H1 (cell line): ENCODE measurements at regions not wholly inside any gene's neighbourhood (a gene's known extent, or its start where the extent isn't known, plus 50 kb on each side); places are given as distances from the start of the nearest gene placed in this dataset.

Experiments used
- CTCF ChIA-PET: fragments of 300-600 bp; sonication (Branson Sonifier 250); formaldehyde crosslinking; loops from one replicate; lab custom pipeline; 2021; ENCODE audit not compliant: partially characterized antibody; lab: Charles Lee
- POLR2A ChIA-PET: fragments of 300-600 bp; sonication (Branson Sonifier 250); formaldehyde crosslinking; loops from one replicate; lab custom pipeline; 2021; ENCODE audit warnings: inconsistent platforms; ENCODE audit not compliant: partially characterized antibody; lab: Charles Lee
- DNase-seq, 2 experiments: peaks; one replicate each; pipeline versions ENCODE4 v3.0.0 to v3.0.0-alpha.2; 2010 to 2022; ENCODE audit warnings: low spot score in 2 of 2, low read depth in 1 of 2, mixed read lengths in 1 of 2
- FAIRE-seq: peaks from 2 replicates; lab custom pipeline; 2011; peaks lifted over from hg19 to GRCh38; lab: Jason Lieb, UNC
- H2AFZ ChIP-seq: 2 replicates; pipeline ENCODE4 v1.8.1; 2012; ENCODE audit warnings: low read length, inconsistent platforms
- H2AK5ac ChIP-seq: 2 replicates; pipeline ENCODE4 v1.6.1; 2013; ENCODE audit warnings: low read depth, low read length
- H2BK120ac ChIP-seq: replicated peaks from 2 replicates; pipeline ENCODE3; 2013; ENCODE audit warnings: low read depth, low read length, inconsistent platforms
- H2BK12ac ChIP-seq: 2 replicates; pipeline ENCODE4 v1.6.1; 2013; ENCODE audit warnings: low read depth, low read length
- H2BK15ac ChIP-seq: 2 replicates; pipeline ENCODE4 v1.6.1; 2013; ENCODE audit warnings: low read length
- H2BK20ac ChIP-seq: 2 replicates; pipeline ENCODE4 v1.6.1; 2013; ENCODE audit warnings: low read length
- H2BK5ac ChIP-seq: 2 replicates; pipeline ENCODE4 v1.6.1; 2013; ENCODE audit warnings: low read depth, low read length
- H3K14ac ChIP-seq: 2 replicates; pipeline ENCODE4 v1.6.1; 2013; ENCODE audit warnings: inconsistent platforms; ENCODE audit not compliant: insufficient read length
- H3K18ac ChIP-seq: 2 replicates; pipeline ENCODE4 v1.6.1; 2013; ENCODE audit warnings: low read length; ENCODE audit errors: extremely low read depth
- H3K23ac ChIP-seq: 2 replicates; pipeline ENCODE4 v1.6.1; 2013; ENCODE audit warnings: inconsistent platforms; ENCODE audit not compliant: insufficient read length
- H3K23me2 ChIP-seq: 2 replicates; pipeline ENCODE4 v1.6.1; 2013; ENCODE audit warnings: low read depth, low read length
- H3K27ac ChIP-seq: 2 replicates; pipeline ENCODE4 v1.6.1; 2011; ENCODE audit warnings: low read depth, low read length, inconsistent platforms
- H3K27me3 ChIP-seq, 4 experiments: replicated peaks in 1 of 4; 1 replicate in 1 of 4; 2 replicates in 3 of 4; pipeline versions ENCODE4 v1.6.1 to v1.8.1; 2011 to 2013; ENCODE audit warnings: low read length in 3 of 4, mild to moderate bottlenecking in 3 of 4, inconsistent platforms in 2 of 4, mixed read lengths in 2 of 4, moderate library complexity in 1 of 4; ENCODE audit not compliant: control insufficient read depth in 3 of 4, insufficient read depth in 3 of 4; ENCODE audit errors: extremely low read depth in 1 of 4
- H3K36me3 ChIP-seq, 4 experiments: 2 replicates each; pipeline versions ENCODE4 v1.6.1 to v1.8.1; 2011 to 2013; ENCODE audit warnings: mild to moderate bottlenecking in 4 of 4, low read length in 3 of 4, moderate library complexity in 2 of 4, control low read depth in 1 of 4, inconsistent platforms in 1 of 4; ENCODE audit not compliant: insufficient read depth in 4 of 4, control insufficient read depth in 2 of 4
- H3K4ac ChIP-seq: replicated peaks from 2 replicates; pipeline ENCODE3; 2013; ENCODE audit warnings: low read length, low read depth, mixed read lengths, inconsistent platforms; ENCODE audit not compliant: insufficient read length
- H3K4me1 ChIP-seq, 4 experiments: replicated peaks in 1 of 4; 1 replicate in 1 of 4; 2 replicates in 3 of 4; pipeline versions ENCODE4 v1.6.1 to v1.8.1; 2011 to 2013; ENCODE audit warnings: low read length in 3 of 4, inconsistent platforms in 2 of 4, mixed read lengths in 1 of 4; ENCODE audit not compliant: insufficient read depth in 4 of 4, control insufficient read depth in 3 of 4
- H3K4me2 ChIP-seq, 2 experiments: 2 replicates each; pipeline versions ENCODE4 v1.6.1 to v1.8.1; 2011 to 2013; ENCODE audit warnings: low read depth in 2 of 2, low read length in 2 of 2, control low read depth in 1 of 2, inconsistent platforms in 1 of 2, mild to moderate bottlenecking in 1 of 2; ENCODE audit not compliant: insufficient read depth in 1 of 2
- H3K4me3 ChIP-seq, 4 experiments: fragments of 200-600, 300-600 bp in 1 of 4; sonication (generic), shearing (Covaris generic), sonication (Bioruptor Twin) in 1 of 4; 2 replicates each; pipeline versions ENCODE4 v1.5.1 to v1.8.1; 2011 to 2016; ENCODE audit warnings: low read length in 4 of 4, low read depth in 3 of 4, control low read depth in 2 of 4, inconsistent platforms in 2 of 4, mild to moderate bottlenecking in 2 of 4, mixed read lengths in 1 of 4, moderate library complexity in 1 of 4; ENCODE audit not compliant: insufficient read depth in 2 of 4; ENCODE audit errors: extremely low read depth in 1 of 4
- H3K56ac ChIP-seq: replicated peaks from 2 replicates; pipeline ENCODE3; 2013; ENCODE audit warnings: low read depth, mild to moderate bottlenecking, mixed read lengths, low read length, inconsistent platforms; ENCODE audit not compliant: insufficient read length
- H3K79me1 ChIP-seq: 2 replicates; pipeline ENCODE4 v1.6.1; 2013; ENCODE audit warnings: low read depth, low read length, control low read depth
- H3K79me2 ChIP-seq, 2 experiments: 2 replicates each; pipeline versions ENCODE4 v1.6.1 to v1.8.1; 2012 to 2013; ENCODE audit warnings: low read length in 2 of 2, mild to moderate bottlenecking in 2 of 2, inconsistent platforms in 1 of 2; ENCODE audit not compliant: insufficient read depth in 2 of 2, control insufficient read depth in 1 of 2
- H3K9ac ChIP-seq, 4 experiments: replicated peaks in 1 of 4; 1 replicate in 1 of 4; 2 replicates in 3 of 4; pipeline versions ENCODE4 v1.6.1 to v1.8.1; 2011 to 2013; ENCODE audit warnings: low read depth in 3 of 4, low read length in 3 of 4, control low read depth in 2 of 4, mild to moderate bottlenecking in 2 of 4, moderate library complexity in 2 of 4, inconsistent platforms in 1 of 4; ENCODE audit errors: extremely low read depth in 1 of 4
- H3K9me3 ChIP-seq, 2 experiments: 2 replicates each; pipeline versions ENCODE4 v1.6.1 to v1.8.1; 2012 to 2013; ENCODE audit warnings: mild to moderate bottlenecking in 2 of 2, moderate library complexity in 2 of 2, control low read depth in 1 of 2, inconsistent platforms in 1 of 2, low read depth in 1 of 2, low read length in 1 of 2, mixed read lengths in 1 of 2; ENCODE audit not compliant: insufficient read depth in 2 of 2
- H4K20me1 ChIP-seq, 2 experiments: replicated peaks in 1 of 2; 2 replicates each; pipeline versions ENCODE3 to v1.8.1; 2011 to 2013; ENCODE audit warnings: inconsistent platforms in 2 of 2, low read length in 2 of 2, mild to moderate bottlenecking in 1 of 2; ENCODE audit not compliant: insufficient read depth in 2 of 2, control insufficient read depth in 1 of 2
- H4K5ac ChIP-seq: 2 replicates; pipeline ENCODE4 v1.6.1; 2013; ENCODE audit warnings: low read length, low read depth, mixed read lengths, inconsistent platforms; ENCODE audit not compliant: insufficient read length
- H4K8ac ChIP-seq: 2 replicates; pipeline ENCODE4 v1.8.0; 2013; ENCODE audit warnings: mild to moderate bottlenecking, moderate library complexity, low read length, inconsistent platforms; ENCODE audit not compliant: insufficient read depth; ENCODE audit errors: extremely low read depth
- H4K91ac ChIP-seq: replicated peaks from 2 replicates; pipeline ENCODE3; 2013; ENCODE audit warnings: low read length, mixed read lengths, inconsistent platforms; ENCODE audit not compliant: insufficient read length
- ASH2L ChIP-seq: fragments of 200-600, 300-600 bp; sonication (generic); IDR thresholded peaks from one replicate; pipeline ENCODE4 v1.7.1; 2017; ENCODE audit warnings: low read length
- CBX8 ChIP-seq: fragments of 300-800, 300-1000 bp; sonication (generic); IDR thresholded peaks from 2 replicates; pipeline ENCODE4 v1.7.1; 2016; ENCODE audit warnings: low read depth, low read length, borderline replicate concordance
- CHD1 ChIP-seq: IDR thresholded peaks from 2 replicates; pipeline ENCODE4 v1.6.1; 2012; ENCODE audit warnings: low read depth, low read length, improper control_type of control experiment
- EGR1 ChIP-seq: IDR thresholded peaks from 2 replicates; pipeline ENCODE4 v1.6.1; 2011; ENCODE audit warnings: low read depth, low read length, borderline replicate concordance
- EZH2 ChIP-seq: fragments of 200-600 bp; sonication (generic); IDR thresholded peaks from 2 replicates; pipeline ENCODE4 v1.7.1; 2012; ENCODE audit warnings: low read depth, mild to moderate bottlenecking, moderate library complexity, low read length, inconsistent platforms; ENCODE audit not compliant: severe bottlenecking
- NRF1 ChIP-seq: IDR thresholded peaks from 2 replicates; pipeline ENCODE4 v1.6.1; 2011; ENCODE audit warnings: mild to moderate bottlenecking, low read depth, low read length, improper control_type of control experiment
- PHF8 ChIP-seq: fragments of 200-600 bp; sonication (generic); conservative IDR thresholded peaks from 2 replicates; pipeline ENCODE4 v1.7.1; 2012; ENCODE audit warnings: low read depth, mild to moderate bottlenecking, inconsistent platforms, low read length, moderate library complexity
- POLR2A ChIP-seq, 2 experiments: IDR thresholded peaks; 1 replicate in 1 of 2; 2 replicates in 1 of 2; pipeline ENCODE4 v1.6.1; 2011; ENCODE audit warnings: low read depth in 2 of 2, low read length in 2 of 2, mild to moderate bottlenecking in 2 of 2; ENCODE audit errors: control extremely low read depth in 1 of 2
- RNF2 ChIP-seq: fragments of 200-900, 300-1000 bp; sonication (generic); IDR thresholded peaks from 2 replicates; pipeline ENCODE4 v1.7.1; 2016; ENCODE audit warnings: borderline replicate concordance, low read depth, mild to moderate bottlenecking, antibody characterized with exemption, low read length; ENCODE audit not compliant: poor library complexity, severe bottlenecking; ENCODE audit errors: missing control alignments
- SRF ChIP-seq: IDR thresholded peaks from 2 replicates; pipeline ENCODE4 v1.6.1; 2011; ENCODE audit warnings: mild to moderate bottlenecking, low read depth, low read length, moderate library complexity
- TAF1 ChIP-seq: IDR thresholded peaks from 2 replicates; pipeline ENCODE4 v1.6.1; 2011; ENCODE audit warnings: mild to moderate bottlenecking, low read depth, low read length
- USF2 ChIP-seq: IDR thresholded peaks from 2 replicates; pipeline ENCODE4 v1.6.1; 2011; ENCODE audit warnings: low read length, improper control_type of control experiment
- WGBS, 2 experiments: shearing (Covaris generic) in 1 of 2; methylation state at CpG; one replicate each; pipeline versions ENCODE4 v1.1.6 to v1.1.7; 2013 to 2015; ENCODE audit warnings: low lambda C conversion rate in 2 of 2, mixed read lengths in 2 of 2, inconsistent platforms in 1 of 2, low coverage in 1 of 2, missing lambda C conversion rate in 1 of 2; ENCODE audit not compliant: insufficient replicate concordance in 2 of 2, insufficient coverage in 1 of 2, insufficient read length in 1 of 2; ENCODE audit errors: extremely low coverage in 1 of 2, missing lambda C conversion rate in 1 of 2; 5-methylcytosine and 5-hydroxymethylcytosine counted together
- TF ChIP-seq, protein P1 (sequence below): IDR thresholded peaks from 2 replicates; pipeline ENCODE4 v1.6.1; 2012; ENCODE audit warnings: inconsistent platforms

DNA sequence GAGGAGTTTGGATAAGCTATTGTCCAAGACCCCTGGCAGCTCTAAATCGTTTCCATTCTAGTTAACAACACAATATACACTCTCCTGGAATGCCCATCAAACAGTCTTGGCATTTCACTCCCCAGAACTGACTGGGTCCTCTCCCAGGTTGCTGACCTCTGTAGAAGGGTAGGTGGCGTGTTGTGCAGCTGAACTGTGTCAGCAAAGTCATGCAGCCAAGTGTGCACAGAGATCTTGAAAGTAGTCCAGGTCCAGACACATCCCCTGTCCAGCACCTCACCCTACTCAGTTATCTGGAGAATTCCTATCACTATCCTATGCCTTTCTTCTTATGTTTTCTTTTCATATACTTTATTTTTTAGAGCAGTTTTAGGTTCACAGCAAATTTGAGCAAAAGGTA, 312.7 kb downstream of the GABRB3 start:
- WGBS, 2 experiments: 80% methylated on average over 2 of the region's 2 CpGs; no CpG with 5 or more reads in 1 of the 2 experiments
- no peaks in the 10 kb centered on the region for H3K4me1 ChIP-seq

More for the DNA sequence above, 312.7 kb downstream of the GABRB3 start:
- Histone ChIP-seq H3K79me1 (no peaks in the 10 kb centered on the region), H2BK15ac (no peak overlapping the region), H3K18ac (no peak overlapping the region), H2BK20ac (no peak overlapping the region), H3K27ac (no peak overlapping the region), H2AK5ac (no peak overlapping the region), H2BK120ac (no peak overlapping the region), H3K9ac (no peak overlapping the region), H3K4ac (no peak overlapping the region), H3K36me3 (0 out of 8 replicates have a peak, but pooled peaks cover 0 to 4% (median 0%) of the 10 kb centered on the region in 4 experiments), H3K23ac (no peak overlapping the region), H4K20me1 (no peaks in the 10 kb centered on the region), H3K14ac (no peak overlapping the region), H4K5ac (no peak overlapping the region), H2BK12ac (no peak overlapping the region), H4K91ac (no peak overlapping the region), H3K56ac (no peak overlapping the region), H3K27me3 (no peaks in the 10 kb centered on the region), H3K4me2 (no peak overlapping the region), H3K23me2 (no peaks in the 10 kb centered on the region), H2AFZ (no peak overlapping the region), H3K4me3 (no peak overlapping the region), H2BK5ac (no peak overlapping the region), H3K79me2 (no peaks in the 10 kb centered on the region), H3K9me3 (peaks cover 8 to 12% of the 10 kb centered on the region in 2 experiments; a peak in 3 of 4 replicates), H4K8ac (no peak overlapping the region)
- no peak for FAIRE-seq
- TF ChIP-seq ASH2L (no peak), CBX8 (no peak), RNF2 (no peak), CHD1 (no peak), TAF1 (no peak), PHF8 (no peak), SRF (no peak), EZH2 (no peak), USF2 (no peak), NRF1 (no peak), POLR2A (IDR thresholded peaks at IDR 0.05; ENCODE audit: control extremely low read depth in 1 of 2, low read depth in 2 of 2, low read length in 2 of 2) (no peak), EGR1 (no peak)
- TF ChIP-seq, protein P1, sequence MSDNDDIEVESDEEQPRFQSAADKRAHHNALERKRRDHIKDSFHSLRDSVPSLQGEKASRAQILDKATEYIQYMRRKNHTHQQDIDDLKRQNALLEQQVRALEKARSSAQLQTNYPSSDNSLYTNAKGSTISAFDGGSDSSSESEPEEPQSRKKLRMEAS: no peak
- DNase-seq: no peak
- POLR2A ChIA-PET: no interaction called here
- CTCF ChIA-PET: no interaction called here
